Naive thymus-derived CD4-positive, alpha-beta T cell (primary cell): ENCODE measurements at regions not wholly inside any gene's neighbourhood (a gene's known extent, or its start where the extent isn't known, plus 50 kb on each side); places are given as distances from the start of the nearest gene placed in this dataset.
A peak's percentile ranks its signal among the peaks of the same experiment; 100 is the strongest.

Experiments
- ATAC-seq: fragments of 150-1000 bp; cut with Tn5 transposase; 2 replicates; pipeline ENCODE4 v1.10.0; 2021; ENCODE audit warnings: mild to moderate bottlenecking, moderate library complexity
- CTCF ChIA-PET: fragments of 350-600 bp; sonication (Branson Sonifier 250); formaldehyde crosslinking; loops from one replicate; lab custom pipeline; 2021; ENCODE audit warnings: antibody characterized with exemption; lab: Charles Lee
- POLR2A ChIA-PET: fragments of 350-600 bp; sonication (Branson Sonifier 250); formaldehyde crosslinking; loops from one replicate; lab custom pipeline; 2021; ENCODE audit warnings: antibody characterized with exemption, inconsistent platforms; lab: Charles Lee
- DNase-seq, 9 donors: peaks; one replicate each; pipeline versions ENCODE4 v3.0.0 to v3.0.0-alpha.2; 2020 to 2022; ENCODE audit warnings: mixed read lengths in 1 of 9
- H3K27ac ChIP-seq: one replicate; pipeline ENCODE4 v1.7.0; 2013; ENCODE audit warnings: mild to moderate bottlenecking, low read depth, low read length, moderate library complexity
- H3K27me3 ChIP-seq, 2 donors: one replicate each; pipeline ENCODE4 v1.7.0; 2013; ENCODE audit warnings: low read length in 2 of 2, mild to moderate bottlenecking in 2 of 2, moderate library complexity in 2 of 2; ENCODE audit not compliant: control insufficient read depth in 2 of 2, insufficient read depth in 2 of 2
- H3K36me3 ChIP-seq, 3 experiments: 1 replicate in 2 of 3; 2 replicates in 1 of 3; pipeline ENCODE4 v1.7.0; 2013; ENCODE audit warnings: low read length in 3 of 3, mild to moderate bottlenecking in 3 of 3, moderate library complexity in 1 of 3; ENCODE audit not compliant: insufficient read depth in 3 of 3, control insufficient read depth in 2 of 3
- H3K4me1 ChIP-seq, 2 donors: one replicate each; pipeline ENCODE4 v1.7.0; 2013; ENCODE audit warnings: low read length in 2 of 2, mild to moderate bottlenecking in 2 of 2, moderate library complexity in 1 of 2; ENCODE audit not compliant: control insufficient read depth in 2 of 2, insufficient read depth in 2 of 2
- H3K4me3 ChIP-seq: 2 replicates; pipeline ENCODE4 v1.7.0; 2013; ENCODE audit warnings: mild to moderate bottlenecking, low read length
- H3K9me3 ChIP-seq, 3 experiments: 1 replicate in 2 of 3; 2 replicates in 1 of 3; pipeline ENCODE4 v1.7.0; 2013; ENCODE audit warnings: low read length in 3 of 3; ENCODE audit not compliant: control insufficient read depth in 2 of 3
- H3K27ac Mint-ChIP-seq, 9 donors: one replicate each; pipeline ENCODE4 v1.8.0; 2020 to 2022; ENCODE audit warnings: mixed read lengths in 9 of 9, mild to moderate bottlenecking in 8 of 9, moderate library complexity in 5 of 9, inconsistent platforms in 2 of 9
- H3K27me3 Mint-ChIP-seq, 5 donors: one replicate each; pipeline ENCODE4 v1.8.0; 2021 to 2022; ENCODE audit warnings: mixed read lengths in 5 of 5, mild to moderate bottlenecking in 1 of 5
- H3K36me3 Mint-ChIP-seq, 5 donors: one replicate each; pipeline ENCODE4 v1.8.0; 2020 to 2022; ENCODE audit warnings: mixed read lengths in 5 of 5, mild to moderate bottlenecking in 3 of 5, inconsistent platforms in 1 of 5
- H3K4me1 Mint-ChIP-seq, 7 donors: one replicate each; pipeline ENCODE4 v1.8.0; 2020 to 2022; ENCODE audit warnings: mixed read lengths in 7 of 7, mild to moderate bottlenecking in 3 of 7, inconsistent platforms in 1 of 7
- H3K4me3 Mint-ChIP-seq, 10 donors: one replicate each; pipeline ENCODE4 v1.8.0; 2020 to 2022; ENCODE audit warnings: mild to moderate bottlenecking in 10 of 10, mixed read lengths in 10 of 10, moderate library complexity in 6 of 10, inconsistent platforms in 2 of 10
- H3K9me3 Mint-ChIP-seq, 11 donors: one replicate each; pipeline ENCODE4 v1.8.0; 2020 to 2022; ENCODE audit warnings: mixed read lengths in 11 of 11, mild to moderate bottlenecking in 4 of 11, inconsistent platforms in 1 of 11, moderate library complexity in 1 of 11
- intact Hi-C, 2 donors: fragments of 100-400 bp; cut with micrococcal nuclease; formaldehyde crosslinking; loops; one replicate each; pipeline ENCODE4 v1.15.1; 2023

DNA sequence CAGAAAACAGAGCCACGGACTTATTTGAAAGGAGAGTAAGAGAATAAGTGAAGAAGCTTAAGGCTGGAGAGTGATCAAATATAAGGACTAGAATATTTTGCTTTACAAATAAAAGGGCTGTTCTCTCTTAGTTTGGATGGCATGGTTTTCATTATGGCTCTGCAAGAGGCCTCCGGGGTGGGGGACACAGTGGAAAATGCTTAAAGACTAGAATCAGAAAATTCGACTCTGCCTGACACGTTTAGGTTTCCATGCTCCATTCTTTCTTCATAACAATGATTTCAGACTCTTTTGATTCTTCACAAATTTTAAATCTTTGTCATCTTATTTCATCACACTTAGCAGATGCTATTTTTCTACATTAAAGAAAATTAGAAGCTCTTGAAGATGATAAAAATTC is 632.4 kb upstream of the BOD1L1 start:
- peaks cover 0 to 8% (median 0%) of the 10 kb centered on the region in 5 donors for H3K27me3 Mint-ChIP-seq
- H3K27ac ChIP-seq = no peak overlapping the region
- intact Hi-C loops = no loop called here

DNA sequence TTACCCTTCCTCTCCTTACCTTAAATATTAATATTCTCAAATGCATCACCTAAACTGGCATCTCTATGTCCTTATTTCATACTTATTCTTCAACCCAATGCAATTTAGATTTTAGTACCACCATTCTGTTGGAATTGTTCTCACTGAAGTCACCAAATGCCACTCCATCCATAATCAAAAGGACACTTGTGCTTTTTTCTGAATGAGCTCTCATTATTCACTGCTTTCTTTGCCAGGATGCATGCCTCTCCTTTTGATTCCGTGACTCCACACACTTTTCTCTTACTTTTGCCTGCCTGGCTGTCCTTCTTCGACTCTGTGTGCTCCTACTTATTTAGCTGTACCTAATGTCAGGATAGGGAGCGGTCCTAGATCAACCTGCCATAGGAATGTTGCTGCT is 633.1 kb upstream of the BOD1L1 start:
- H3K27me3 ChIP-seq = no peaks in the 10 kb centered on the region
- no peaks in the 10 kb centered on the region for H3K9me3 ChIP-seq
- DNase-seq = no peak
- CTCF ChIA-PET = no interaction called here
- Mint-ChIP-seq H3K27me3 (peaks cover 0 to 12% (median 0%) of the 10 kb centered on the region in 5 donors), H3K36me3 (no peaks in the 10 kb centered on the region), H3K4me1 (no peaks in the 10 kb centered on the region), H3K9me3 (peaks cover 0 to 4% (median 0%) of the 10 kb centered on the region in 11 donors), H3K4me3 (no peak overlapping the region), H3K27ac (no peak overlapping the region)
- no peaks in the 10 kb centered on the region for H3K36me3 ChIP-seq
- no peak overlapping the region for H3K27ac ChIP-seq
- intact Hi-C loops = no loop called here
- ATAC-seq = no peak
- H3K4me3 ChIP-seq = no peak overlapping the region
- H3K4me1 ChIP-seq = no peaks in the 10 kb centered on the region
- POLR2A ChIA-PET = no interaction called here

More for the DNA sequence above, 632.4 kb upstream of the BOD1L1 start:
- POLR2A ChIA-PET = no interaction called here
- ATAC-seq (no peak), DNase-seq (no peak)
- H3K4me1 ChIP-seq = no peaks in the 10 kb centered on the region
- H3K36me3 ChIP-seq = no peaks in the 10 kb centered on the region
- Mint-ChIP-seq H3K4me1 (no peaks in the 10 kb centered on the region), H3K4me3 (no peak overlapping the region), H3K9me3 (peaks cover 0 to 4% (median 0%) of the 10 kb centered on the region in 11 donors), H3K27ac (no peak overlapping the region), H3K36me3 (no peaks in the 10 kb centered on the region)
- no peaks in the 10 kb centered on the region for H3K27me3 ChIP-seq
- no peak overlapping the region for H3K4me3 ChIP-seq
- no peaks in the 10 kb centered on the region for H3K9me3 ChIP-seq
- CTCF ChIA-PET = no interaction called here

DNA sequence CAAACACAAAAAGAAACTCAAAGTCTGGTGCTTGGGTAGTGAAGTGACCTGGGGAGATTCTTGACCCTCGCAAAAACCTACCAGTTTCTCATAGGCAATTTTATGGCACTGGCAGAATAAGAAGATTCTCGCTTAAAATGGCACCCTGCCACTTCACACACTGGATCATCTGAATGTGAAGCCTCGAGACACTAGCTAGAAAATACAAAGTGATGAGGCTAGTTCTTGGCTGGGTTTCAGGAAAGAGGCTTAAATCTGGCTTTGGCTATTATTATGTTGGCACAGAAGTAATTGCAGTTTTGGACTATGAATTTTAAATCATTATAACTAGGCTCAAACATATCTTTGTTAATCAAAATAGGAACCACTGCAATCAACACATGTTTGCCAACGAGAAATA is 634.7 kb upstream of the BOD1L1 start:
- H3K27ac ChIP-seq = no peak overlapping the region
- Mint-ChIP-seq H3K4me3 (no peak overlapping the region), H3K4me1 (no peaks in the 10 kb centered on the region), H3K27me3 (peaks cover 0 to 13% (median under 1%) of the 10 kb centered on the region in 5 donors), H3K27ac (no peak overlapping the region), H3K36me3 (no peaks in the 10 kb centered on the region), H3K9me3 (peaks cover 0 to 4% (median 0%) of the 10 kb centered on the region in 11 donors)
- no peaks in the 10 kb centered on the region for H3K36me3 ChIP-seq
- DNase-seq = no peak
- no peaks in the 10 kb centered on the region for H3K27me3 ChIP-seq
- no peaks in the 10 kb centered on the region for H3K9me3 ChIP-seq
- ChIA-PET POLR2A (no interaction called here), CTCF (no interaction called here)
- ATAC-seq = no peak
- H3K4me3 ChIP-seq = no peak overlapping the region
- intact Hi-C loops = no loop called here
- H3K4me1 ChIP-seq = no peaks in the 10 kb centered on the region

DNA sequence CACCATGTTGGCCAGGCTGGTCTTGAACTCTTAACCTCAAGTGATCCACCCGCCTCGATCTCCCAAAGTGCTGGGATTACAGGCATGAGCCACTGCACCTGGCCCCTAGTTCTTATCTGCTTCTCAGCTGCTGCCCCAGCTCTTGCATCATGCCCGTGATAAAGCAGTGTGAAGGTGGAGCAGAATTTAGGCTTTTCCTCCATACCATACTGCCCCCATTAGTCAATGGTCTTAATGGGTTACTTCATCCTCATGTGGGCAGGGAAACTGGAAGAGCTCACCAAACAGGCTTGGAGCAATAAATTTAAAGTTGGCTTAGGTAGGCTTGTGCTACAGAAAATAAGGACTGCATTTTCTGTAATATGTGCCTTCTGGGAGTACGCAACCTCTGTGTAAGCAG is 636.9 kb upstream of the BOD1L1 start:
- Mint-ChIP-seq H3K9me3 (peaks cover 0 to 4% (median 0%) of the 10 kb centered on the region in 11 donors), H3K4me3 (no peak overlapping the region), H3K27ac (no peak overlapping the region), H3K4me1 (no peaks in the 10 kb centered on the region), H3K27me3 (peaks cover 0 to 17% (median 9%) of the 10 kb centered on the region in 5 donors), H3K36me3 (no peaks in the 10 kb centered on the region)
- ChIA-PET CTCF (no interaction called here), POLR2A (no interaction called here)
- Histone ChIP-seq H3K27ac (no peak overlapping the region), H3K4me1 (no peaks in the 10 kb centered on the region), H3K9me3 (no peaks in the 10 kb centered on the region), H3K4me3 (no peak overlapping the region), H3K36me3 (no peaks in the 10 kb centered on the region), H3K27me3 (no peaks in the 10 kb centered on the region)
- no peak for DNase-seq
- intact Hi-C loops = no loop called here
- no peak for ATAC-seq

DNA sequence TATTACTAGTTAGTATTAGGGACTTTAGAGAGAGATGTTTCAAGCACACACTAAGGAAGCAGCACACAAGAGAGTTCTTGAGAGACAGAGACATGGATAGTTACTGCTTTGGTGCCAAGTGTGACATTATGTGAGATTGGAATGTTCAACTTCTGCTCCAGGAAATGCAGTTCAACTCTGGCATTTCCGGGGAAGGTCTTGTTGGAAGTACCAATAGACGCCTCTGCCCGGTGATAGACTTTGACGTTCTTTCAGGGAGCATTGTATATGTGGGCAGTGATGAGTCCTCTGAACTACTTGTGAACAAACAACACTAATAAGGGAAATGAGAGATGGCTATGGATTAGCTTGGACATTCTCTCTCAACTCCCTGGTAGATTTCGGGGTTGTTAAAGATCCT is 638.1 kb upstream of the BOD1L1 start:
- H3K9me3 ChIP-seq = no peaks in the 10 kb centered on the region
- intact Hi-C loops = no loop called here
- ChIA-PET POLR2A (no interaction called here), CTCF (no interaction called here)
- no peaks in the 10 kb centered on the region for H3K27me3 ChIP-seq
- no peaks in the 10 kb centered on the region for H3K36me3 Mint-ChIP-seq
- peaks cover 0 to 6% (median 4%) of the 10 kb centered on the region in 7 donors for H3K4me1 Mint-ChIP-seq
- H3K9me3 Mint-ChIP-seq = peaks cover 0 to 4% (median 0%) of the 10 kb centered on the region in 11 donors
- ATAC-seq = no peak
- no peaks in the 10 kb centered on the region for H3K36me3 ChIP-seq
- H3K4me3 ChIP-seq = no peak overlapping the region
- no peak for DNase-seq
- H3K4me3 Mint-ChIP-seq = no peak overlapping the region
- no peaks in the 10 kb centered on the region for H3K4me1 ChIP-seq
- H3K27me3 Mint-ChIP-seq = peaks cover 0 to 17% (median 9%) of the 10 kb centered on the region in 5 donors
- no peak overlapping the region for H3K27ac Mint-ChIP-seq
- no peak overlapping the region for H3K27ac ChIP-seq

DNA sequence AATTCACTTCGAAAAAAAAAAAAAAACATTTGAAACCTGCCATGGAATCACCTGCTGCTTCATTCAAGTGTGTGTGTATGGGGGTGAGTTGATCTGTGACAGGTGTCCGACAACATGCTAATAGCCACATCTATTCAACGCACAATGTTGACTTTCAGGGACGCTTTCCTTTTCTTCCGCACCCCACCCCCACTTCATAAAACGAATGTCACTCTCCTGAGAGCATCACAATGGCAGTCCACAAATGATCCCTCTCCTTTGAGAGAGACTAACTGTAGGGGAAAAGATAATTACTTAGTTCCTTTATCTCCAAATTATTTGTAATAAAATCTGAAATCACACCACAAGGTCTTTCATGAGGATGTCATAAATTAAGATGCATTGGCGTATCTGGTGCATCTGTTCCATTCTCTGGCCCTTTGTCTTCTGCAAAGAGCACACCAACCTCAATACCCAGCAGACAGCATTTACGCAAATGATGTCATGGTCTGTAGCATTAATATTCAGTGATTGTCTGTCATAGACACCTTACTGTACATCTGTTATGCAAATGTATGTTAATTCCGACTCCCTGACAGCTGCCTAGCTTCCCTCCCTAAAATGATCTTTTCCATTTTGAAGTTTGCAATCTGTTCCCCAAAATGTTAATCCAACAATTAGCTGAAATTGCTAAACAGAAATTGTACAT is 640.0 kb upstream of the BOD1L1 start:
- Mint-ChIP-seq H3K36me3 (no peaks in the 10 kb centered on the region), H3K9me3 (no peaks in the 10 kb centered on the region), H3K27ac (no peak overlapping the region), H3K27me3 (peaks cover 0 to 11% (median 9%) of the 10 kb centered on the region in 5 donors), H3K4me1 (peaks cover 0 to 6% (median 4%) of the 10 kb centered on the region in 7 donors), H3K4me3 (no peak overlapping the region)
- CTCF ChIA-PET = no interaction called here
- no peak for DNase-seq
- no peaks in the 10 kb centered on the region for H3K9me3 ChIP-seq
- H3K4me3 ChIP-seq = no peak overlapping the region
- no peaks in the 10 kb centered on the region for H3K27me3 ChIP-seq
- POLR2A ChIA-PET = no interaction called here
- no peaks in the 10 kb centered on the region for H3K4me1 ChIP-seq
- no peak for ATAC-seq
- H3K27ac ChIP-seq = no peak overlapping the region
- H3K36me3 ChIP-seq = no peaks in the 10 kb centered on the region
- intact Hi-C loops = no loop called here

DNA sequence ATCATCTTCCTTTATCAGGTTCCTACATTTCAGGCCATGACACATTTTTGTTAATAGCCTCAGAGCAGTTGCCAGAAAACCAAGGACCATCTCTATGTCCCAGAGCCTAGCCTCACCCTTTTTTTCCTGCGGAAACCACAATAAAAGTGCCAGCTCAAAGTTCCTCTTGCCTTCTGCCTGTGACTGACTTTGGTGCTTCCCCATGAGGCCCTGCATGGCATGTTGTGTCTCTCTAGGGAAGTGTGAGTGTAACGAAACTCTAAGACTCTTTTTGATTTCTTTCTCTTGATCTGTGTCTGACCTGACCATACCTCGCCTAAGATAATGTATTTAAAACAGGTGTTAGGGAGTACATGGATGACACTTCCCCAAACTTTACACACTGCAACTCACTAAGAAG is 642.3 kb upstream of the BOD1L1 start:
- intact Hi-C loops = no loop called here
- ATAC-seq = peak; percentile 89
- no peak for DNase-seq
- H3K4me1 ChIP-seq = no peaks in the 10 kb centered on the region
- Mint-ChIP-seq H3K27ac (no peak overlapping the region), H3K36me3 (no peaks in the 10 kb centered on the region), H3K4me1 (peaks cover 0 to 6% (median 4%) of the 10 kb centered on the region in 7 donors), H3K9me3 (peaks cover 0 to under 1% (median 0%) of the 10 kb centered on the region in 11 donors), H3K27me3 (peaks cover 0 to 11% (median 9%) of the 10 kb centered on the region in 5 donors), H3K4me3 (no peak overlapping the region)
- H3K27me3 ChIP-seq = no peaks in the 10 kb centered on the region
- no peaks in the 10 kb centered on the region for H3K36me3 ChIP-seq
- no peak overlapping the region for H3K27ac ChIP-seq
- ChIA-PET CTCF (no interaction called here), POLR2A (no interaction called here)
- no peak overlapping the region for H3K4me3 ChIP-seq
- no peaks in the 10 kb centered on the region for H3K9me3 ChIP-seq
